GM12873 (cell line): ENCODE measurements at regions not wholly inside any gene's neighbourhood (a gene's known extent, or its start where the extent isn't known, plus 50 kb on each side); places are given as distances from the start of the nearest gene placed in this dataset.

Experiments used
- CTCF ChIP-seq: IDR thresholded peaks from 2 replicates; pipeline ENCODE4 v1.5.1; 2012; ENCODE audit warnings: low read depth, mild to moderate bottlenecking, moderate library complexity, low read length, control low read depth; ENCODE audit not compliant: insufficient read depth; ENCODE audit errors: missing control alignments

GRCh38 chr10:64505501-64505900 lies 984.3 kb downstream of the REEP3 start:
- TF ChIP-seq CTCF = no peak

GRCh38 chr10:64506963-64507362 lies 985.8 kb downstream of the REEP3 start:
- no peak for TF ChIP-seq CTCF

GRCh38 chr10:64507651-64508028 lies 986.4 kb downstream of the REEP3 start:
- no peak for TF ChIP-seq CTCF

GRCh38 chr10:64508029-64508661 lies 986.9 kb downstream of the REEP3 start:
- no peak for TF ChIP-seq CTCF

GRCh38 chr10:64515970-64516699 lies 994.9 kb downstream of the REEP3 start:
- no peak for TF ChIP-seq CTCF

- no peak for TF ChIP-seq CTCF
These were observed 997.3 kb downstream of the REEP3 start for GRCh38 chr10:64518456-64518855.

GRCh38 chr10:64519427-64519826 lies 998.2 kb downstream of the REEP3 start:
- no peak for TF ChIP-seq CTCF
